ENCODE measurements at regions not wholly inside any gene's neighbourhood (a gene's known extent, or its start where the extent isn't known, plus 50 kb on each side); places are given as distances from the start of the nearest gene placed in this dataset.

DNA sequence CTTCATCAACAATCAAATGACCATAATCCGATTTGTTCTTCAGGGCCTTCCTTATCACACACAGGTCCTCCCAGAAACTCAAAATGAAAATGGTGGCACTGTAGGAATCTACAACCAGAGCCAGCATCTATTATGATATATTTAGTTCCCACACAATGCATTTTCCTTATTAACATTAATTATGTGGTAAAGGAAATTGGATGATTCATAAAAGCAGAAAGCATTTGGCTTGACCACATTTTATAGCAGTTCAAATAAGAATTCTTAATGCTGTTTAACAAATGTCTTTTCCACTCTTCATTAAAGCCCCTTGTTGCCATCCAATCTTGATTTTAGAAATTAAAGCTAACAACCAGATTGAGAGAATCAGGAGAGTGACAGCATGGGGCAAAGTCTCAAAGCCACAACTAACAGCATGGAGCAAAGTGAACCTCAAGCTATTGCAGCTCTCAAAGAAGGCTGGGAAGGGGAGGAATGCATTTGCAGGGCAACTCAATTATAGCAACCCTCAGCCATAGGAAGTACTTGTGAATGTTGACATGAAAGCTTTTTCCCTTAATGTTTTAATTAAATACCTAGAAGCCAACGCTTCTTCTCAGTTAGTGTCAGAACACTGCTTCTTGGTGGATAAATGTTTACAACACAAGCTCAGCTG, 549.1 kb downstream of the NXPH1 start:
- TF ChIP-seq GATA2 (IDR thresholded peaks at IDR 0.05; ENCODE audit: low read depth, low read length) (no peak), GATA3 (IDR thresholded peaks at IDR 0.05; ENCODE audit: low read depth, low read length) (no peak)
